DND-41 (cell line): ENCODE measurements at regions not wholly inside any gene's neighbourhood (a gene's known extent, or its start where the extent isn't known, plus 50 kb on each side); places are given as distances from the start of the nearest gene placed in this dataset.

Experiments
- EZH2 ChIP-seq: IDR thresholded peaks from 3 replicates; pipeline ENCODE4 v1.6.1; 2012; ENCODE audit warnings: borderline replicate concordance, low read depth, mild to moderate bottlenecking, moderate library complexity, low read length, inconsistent platforms; ENCODE audit not compliant: severe bottlenecking
- TF ChIP-seq, protein P1 (sequence below): IDR thresholded peaks from 2 replicates; pipeline ENCODE4 v1.5.1; 2012; ENCODE audit warnings: borderline replicate concordance, low read length, moderate library complexity, mild to moderate bottlenecking; ENCODE audit not compliant: poor library complexity, severe bottlenecking; ENCODE audit errors: extremely low read depth

- TF ChIP-seq, protein P1, sequence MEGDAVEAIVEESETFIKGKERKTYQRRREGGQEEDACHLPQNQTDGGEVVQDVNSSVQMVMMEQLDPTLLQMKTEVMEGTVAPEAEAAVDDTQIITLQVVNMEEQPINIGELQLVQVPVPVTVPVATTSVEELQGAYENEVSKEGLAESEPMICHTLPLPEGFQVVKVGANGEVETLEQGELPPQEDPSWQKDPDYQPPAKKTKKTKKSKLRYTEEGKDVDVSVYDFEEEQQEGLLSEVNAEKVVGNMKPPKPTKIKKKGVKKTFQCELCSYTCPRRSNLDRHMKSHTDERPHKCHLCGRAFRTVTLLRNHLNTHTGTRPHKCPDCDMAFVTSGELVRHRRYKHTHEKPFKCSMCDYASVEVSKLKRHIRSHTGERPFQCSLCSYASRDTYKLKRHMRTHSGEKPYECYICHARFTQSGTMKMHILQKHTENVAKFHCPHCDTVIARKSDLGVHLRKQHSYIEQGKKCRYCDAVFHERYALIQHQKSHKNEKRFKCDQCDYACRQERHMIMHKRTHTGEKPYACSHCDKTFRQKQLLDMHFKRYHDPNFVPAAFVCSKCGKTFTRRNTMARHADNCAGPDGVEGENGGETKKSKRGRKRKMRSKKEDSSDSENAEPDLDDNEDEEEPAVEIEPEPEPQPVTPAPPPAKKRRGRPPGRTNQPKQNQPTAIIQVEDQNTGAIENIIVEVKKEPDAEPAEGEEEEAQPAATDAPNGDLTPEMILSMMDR = no peak
- no peak for TF ChIP-seq EZH2
Measured at GRCh38 chr14:40989260-40989659, 617.4 kb upstream of the LRFN5 start.
